ENCODE measurements at regions not wholly inside any gene's neighbourhood (a gene's known extent, or its start where the extent isn't known, plus 50 kb on each side); places are given as distances from the start of the nearest gene placed in this dataset.
A peak's percentile ranks its signal among the peaks of the same experiment; 100 is the strongest.

- no peak for DNase-seq
- no peak overlapping the region for H4K8ac ChIP-seq (replicated peaks; ENCODE audit: insufficient read length, low read depth, low read length)
- Mint-ChIP-seq H3K27me3 (ENCODE audit: low read depth) (no peaks in the 10 kb centered on the region; the same call in 1 of the 2 replicates), H3K9me3 (peaks cover 2 to 8% of the 10 kb centered on the region in 2 experiments; a peak in 3 of 5 replicates), H3K36me3 (ENCODE audit: insufficient read depth in 1 of 3, low read depth in 3 of 3) (peaks cover 0 to 3% (median 0%) of the 10 kb centered on the region in 3 experiments; a peak in 1 of 7 replicates), H3K4me1 (peaks cover 0 to 9% of the 10 kb centered on the region in 2 experiments; a peak in 3 of 4 replicates), H3K4me3 (no peak overlapping the region), H3K27ac (no peak overlapping the region)
- H2AK5ac ChIP-seq (ENCODE audit: insufficient read length, low read length): no peak overlapping the region
- no peak overlapping the region for H2BK5ac ChIP-seq (ENCODE audit: insufficient read length, low read length)
- H3K18ac ChIP-seq (ENCODE audit: insufficient read length, low read depth, low read length): no peak overlapping the region
- TF ChIP-seq CTCF (conservative IDR thresholded peaks at IDR 0.05): no peak
- no peaks in the 10 kb centered on the region for H3K79me1 ChIP-seq (ENCODE audit: insufficient read depth, low read depth, low read length, poor library complexity, severe bottlenecking)
- H3K9ac ChIP-seq (ENCODE audit: extremely low read depth, insufficient read length, low read length): no peak overlapping the region
- no peak overlapping the region for H3K14ac ChIP-seq (ENCODE audit: insufficient read depth, low read length)
- H2BK15ac ChIP-seq (ENCODE audit: low read depth, low read length): no peak overlapping the region
- H4K20me1 ChIP-seq (ENCODE audit: control insufficient read depth, insufficient read depth, insufficient read length): no peaks in the 10 kb centered on the region
- no peaks in the 10 kb centered on the region for H3K9me3 ChIP-seq (ENCODE audit: control insufficient read depth, low read depth, low read length)
- H3K4me2 ChIP-seq (ENCODE audit: insufficient read depth, insufficient read length, low read length): no peak overlapping the region
- no peaks in the 10 kb centered on the region for H3K27me3 ChIP-seq (ENCODE audit: insufficient read depth, low read length)
- H3K79me2 ChIP-seq (ENCODE audit: insufficient read depth, low read length): no peaks in the 10 kb centered on the region
- no peak overlapping the region for H3T11ph ChIP-seq (ENCODE audit: low read length)
- no peak overlapping the region for H2BK12ac ChIP-seq (ENCODE audit: insufficient read length, low read depth, low read length)
- no peak overlapping the region for H3K4ac ChIP-seq (ENCODE audit: low read depth, low read length)
- H4K5ac ChIP-seq (ENCODE audit: insufficient read length, low read depth, low read length): peak overlapping the region; percentile 65
- H3K56ac ChIP-seq (ENCODE audit: insufficient read length, low read depth, low read length): no peak overlapping the region
- no peaks in the 10 kb centered on the region for H3K4me1 ChIP-seq (ENCODE audit: insufficient read depth, low read length)
- no peak overlapping the region for H2BK20ac ChIP-seq (ENCODE audit: low read depth, low read length, poor library complexity, severe bottlenecking)
- no peak overlapping the region for H3K23ac ChIP-seq (ENCODE audit: insufficient read length, low read depth, low read length)
- no peak overlapping the region for H2AFZ ChIP-seq (ENCODE audit: low read length)
- H2BK120ac ChIP-seq (ENCODE audit: low read depth, low read length, poor library complexity, severe bottlenecking): no peak overlapping the region
- no peak overlapping the region for H4K91ac ChIP-seq (ENCODE audit: insufficient read length, low read depth, low read length)
- no CpG with 5 or more reads among the region's 8 CpGs for WGBS (ENCODE audit: extremely low coverage, insufficient read length, low lambda C conversion rate)
- no peak overlapping the region for H3K27ac ChIP-seq (ENCODE audit: insufficient read length, low read depth, low read length)
- no peaks in the 10 kb centered on the region for H3K23me2 ChIP-seq (ENCODE audit: insufficient read length, low read depth, low read length, poor library complexity, severe bottlenecking)
Measured at GRCh38 chr6:137793805-137794515, 73.1 kb upstream of the TNFAIP3 start.

Data from H9 (cell line).